DMS53 treated with DMSO at 0.1 percent for 48 hours (cell line): ENCODE measurements at regions not wholly inside any gene's neighbourhood (a gene's known extent, or its start where the extent isn't known, plus 50 kb on each side); places are given as distances from the start of the nearest gene placed in this dataset.
A peak's percentile ranks its signal among the peaks of the same experiment; 100 is the strongest.

Experiments used
- DNase-seq: peaks from one replicate; lab custom pipeline; 2025; ENCODE audit not compliant: unreplicated experiment; lab: John Stamatoyannopoulos, UW

- DNase-seq, result no peak
Observed at GRCh38 chr11:20311444-20311843, 52.1 kb upstream of the HTATIP2 start.

- no peak for DNase-seq
Observed at GRCh38 chr11:20310596-20311394, 52.7 kb upstream of the HTATIP2 start.

- DNase-seq, result peak; percentile 38
Observed at GRCh38 chr11:20310137-20310536, 53.4 kb upstream of the HTATIP2 start.

- no peak for DNase-seq
Observed at GRCh38 chr11:20309231-20310025, 54.1 kb upstream of the HTATIP2 start.

GRCh38 chr11:20308601-20309000, 54.9 kb upstream of the HTATIP2 start:
- no peak for DNase-seq

GRCh38 chr11:20303391-20303965, 60.0 kb upstream of the HTATIP2 start:
- DNase-seq, result no peak

GRCh38 chr11:20293992-20294391, 69.5 kb upstream of the HTATIP2 start:
- no peak for DNase-seq

GRCh38 chr11:20293531-20293930, 70.0 kb upstream of the HTATIP2 start:
- DNase-seq, result no peak

- DNase-seq, result no peak
Observed at GRCh38 chr11:20289732-20290131, 73.8 kb upstream of the HTATIP2 start.

GRCh38 chr11:20283475-20283874, 80.0 kb upstream of the HTATIP2 start:
- DNase-seq, result no peak

GRCh38 chr11:20278727-20279126, 84.8 kb upstream of the HTATIP2 start:
- DNase-seq, result no peak

- no peak for DNase-seq
Observed at GRCh38 chr11:20277014-20277413, 86.5 kb upstream of the HTATIP2 start.

GRCh38 chr11:20275987-20276965, 87.2 kb upstream of the HTATIP2 start:
- DNase-seq, result no peak

- no peak for DNase-seq
Observed at GRCh38 chr11:20274031-20274430, 89.5 kb upstream of the HTATIP2 start.

- DNase-seq, result no peak
Observed at GRCh38 chr11:20261526-20261925, 101.3 kb upstream of the DBX1 start.

- DNase-seq, result no peak
Observed at GRCh38 chr11:20260307-20260706, 100.0 kb upstream of the DBX1 start.

- no peak for DNase-seq
Observed at GRCh38 chr11:20259506-20259905, 99.2 kb upstream of the DBX1 start.

- DNase-seq, result no peak
Observed at GRCh38 chr11:20258376-20258895, 98.2 kb upstream of the DBX1 start.

- DNase-seq, result no peak
Observed at GRCh38 chr11:20256925-20257324, 96.7 kb upstream of the DBX1 start.

GRCh38 chr11:20253796-20254195, 93.5 kb upstream of the DBX1 start:
- DNase-seq, result no peak

- DNase-seq, result no peak
Observed at GRCh38 chr11:20251496-20251895, 91.2 kb upstream of the DBX1 start.
